ENCODE measurements at regions not wholly inside any gene's neighbourhood (a gene's known extent, or its start where the extent isn't known, plus 50 kb on each side); places are given as distances from the start of the nearest gene placed in this dataset.

DNA sequence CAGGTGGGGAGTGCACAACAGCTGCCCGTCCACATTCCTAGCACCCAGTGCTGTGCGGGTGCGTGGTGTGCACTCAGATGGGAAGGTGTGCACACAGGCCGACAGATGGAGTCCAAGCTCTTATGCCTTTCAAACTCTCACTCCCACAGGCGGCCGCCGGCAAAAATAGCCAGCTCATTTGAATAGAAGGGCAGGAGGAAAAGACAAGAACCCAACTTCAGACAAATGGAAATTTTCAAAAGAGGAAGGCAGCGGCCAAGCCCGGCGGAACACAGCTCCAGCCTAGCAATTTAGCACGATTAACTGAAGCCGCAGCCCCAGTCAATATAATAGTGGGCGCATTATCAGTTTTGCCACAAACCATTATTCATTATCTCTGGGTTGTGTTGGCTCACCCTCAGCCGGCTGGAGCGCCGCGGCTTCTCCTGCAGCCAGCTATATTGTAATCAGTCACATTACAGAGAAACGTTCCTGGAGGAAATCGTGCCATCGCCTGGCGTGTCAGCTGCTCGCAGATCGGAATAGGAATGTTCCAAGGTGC lies 103.9 kb upstream of the SEC14L1 start:
- TF ChIP-seq, protein P1, sequence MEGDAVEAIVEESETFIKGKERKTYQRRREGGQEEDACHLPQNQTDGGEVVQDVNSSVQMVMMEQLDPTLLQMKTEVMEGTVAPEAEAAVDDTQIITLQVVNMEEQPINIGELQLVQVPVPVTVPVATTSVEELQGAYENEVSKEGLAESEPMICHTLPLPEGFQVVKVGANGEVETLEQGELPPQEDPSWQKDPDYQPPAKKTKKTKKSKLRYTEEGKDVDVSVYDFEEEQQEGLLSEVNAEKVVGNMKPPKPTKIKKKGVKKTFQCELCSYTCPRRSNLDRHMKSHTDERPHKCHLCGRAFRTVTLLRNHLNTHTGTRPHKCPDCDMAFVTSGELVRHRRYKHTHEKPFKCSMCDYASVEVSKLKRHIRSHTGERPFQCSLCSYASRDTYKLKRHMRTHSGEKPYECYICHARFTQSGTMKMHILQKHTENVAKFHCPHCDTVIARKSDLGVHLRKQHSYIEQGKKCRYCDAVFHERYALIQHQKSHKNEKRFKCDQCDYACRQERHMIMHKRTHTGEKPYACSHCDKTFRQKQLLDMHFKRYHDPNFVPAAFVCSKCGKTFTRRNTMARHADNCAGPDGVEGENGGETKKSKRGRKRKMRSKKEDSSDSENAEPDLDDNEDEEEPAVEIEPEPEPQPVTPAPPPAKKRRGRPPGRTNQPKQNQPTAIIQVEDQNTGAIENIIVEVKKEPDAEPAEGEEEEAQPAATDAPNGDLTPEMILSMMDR (IDR thresholded peaks at IDR 0.05), result no peak
- no peak for TF ChIP-seq POLR2A (IDR thresholded peaks at IDR 0.05)
- no peak for TF ChIP-seq POLR2AphosphoS5 (IDR thresholded peaks at IDR 0.05)
